CD14-positive monocyte (primary cell): ENCODE measurements at regions not wholly inside any gene's neighbourhood (a gene's known extent, or its start where the extent isn't known, plus 50 kb on each side); places are given as distances from the start of the nearest gene placed in this dataset.

Experiments
- DNase-seq, 3 donors: peaks; one replicate each; pipeline ENCODE4 v3.0.0-alpha.2; 2011 to 2022
- H2AFZ ChIP-seq: 2 replicates; pipeline ENCODE4 v1.6.0; 2012; ENCODE audit warnings: mild to moderate bottlenecking, low read depth, low read length, inconsistent platforms; ENCODE audit not compliant: insufficient read depth, poor library complexity, severe bottlenecking
- H3K27ac ChIP-seq, 2 donors: 1 replicate in 1 of 2; 2 replicates in 1 of 2; pipeline ENCODE4 v1.5.1; 2012 to 2013; ENCODE audit warnings: low read length in 2 of 2, control low read depth in 1 of 2, inconsistent platforms in 1 of 2, low read depth in 1 of 2, mild to moderate bottlenecking in 1 of 2
- H3K27me3 ChIP-seq, 2 donors: one replicate each; pipeline versions ENCODE4 v1.6.0 to v1.6.1; 2011 to 2013; ENCODE audit warnings: low read length in 2 of 2; ENCODE audit not compliant: control insufficient read depth in 2 of 2, insufficient read depth in 2 of 2
- H3K36me3 ChIP-seq, 2 donors: replicated peaks in 1 of 2; 1 replicate in 1 of 2; 2 replicates in 1 of 2; pipeline versions ENCODE4 v1.5.1 to v1.6.1; 2012 to 2013; ENCODE audit warnings: low read length in 2 of 2, control low read depth in 1 of 2, inconsistent platforms in 1 of 2, mild to moderate bottlenecking in 1 of 2; ENCODE audit not compliant: insufficient read depth in 2 of 2, control insufficient read depth in 1 of 2
- H3K4me1 ChIP-seq, 2 donors: 1 replicate in 1 of 2; 2 replicates in 1 of 2; pipeline versions ENCODE4 v1.5.1 to v1.6.1; 2012 to 2013; ENCODE audit warnings: low read length in 2 of 2, control low read depth in 1 of 2, inconsistent platforms in 1 of 2, mild to moderate bottlenecking in 1 of 2, moderate library complexity in 1 of 2; ENCODE audit not compliant: insufficient read depth in 2 of 2, control insufficient read depth in 1 of 2
- H3K4me2 ChIP-seq: replicated peaks from 2 replicates; pipeline ENCODE3; 2012; ENCODE audit warnings: low read length, moderate library complexity, mild to moderate bottlenecking; ENCODE audit not compliant: poor library complexity, severe bottlenecking; ENCODE audit errors: extremely low read depth
- H3K4me3 ChIP-seq, 3 experiments: fragments of 200-600 bp in 1 of 3; sonication (generic) in 1 of 3; replicated peaks in 1 of 3; 1 replicate in 2 of 3; 2 replicates in 1 of 3; pipeline ENCODE4 v1.5.1; 2011 to 2013; ENCODE audit warnings: low read length in 3 of 3, mild to moderate bottlenecking in 3 of 3, control low read depth in 2 of 3, low read depth in 2 of 3, inconsistent platforms in 1 of 3, moderate library complexity in 1 of 3
- H3K79me2 ChIP-seq: 2 replicates; pipeline ENCODE4 v1.6.0; 2012; ENCODE audit warnings: mild to moderate bottlenecking, control low read depth, inconsistent platforms, low read length, moderate library complexity; ENCODE audit not compliant: insufficient read depth
- H3K9ac ChIP-seq: 2 replicates; pipeline ENCODE4 v1.6.0; 2017; ENCODE audit warnings: low read length, mild to moderate bottlenecking; ENCODE audit not compliant: insufficient read depth, poor library complexity, severe bottlenecking
- H3K9me3 ChIP-seq, 2 donors: replicated peaks in 1 of 2; 1 replicate in 1 of 2; 2 replicates in 1 of 2; pipeline versions ENCODE4 v1.5.1 to v1.6.1; 2012 to 2013; ENCODE audit warnings: low read length in 2 of 2, control low read depth in 1 of 2; ENCODE audit not compliant: control insufficient read depth in 1 of 2, insufficient read depth in 1 of 2
- H4K20me1 ChIP-seq: 2 replicates; pipeline ENCODE4 v1.6.0; 2012; ENCODE audit warnings: mild to moderate bottlenecking, low read length, control low read depth, moderate library complexity; ENCODE audit not compliant: insufficient read depth
- H3K27ac Mint-ChIP-seq, 7 donors: one replicate each; pipeline ENCODE4 v1.8.0; 2020; ENCODE audit warnings: mild to moderate bottlenecking in 7 of 7, mixed read lengths in 7 of 7, moderate library complexity in 6 of 7, inconsistent platforms in 2 of 7
- H3K27me3 Mint-ChIP-seq, 3 donors: one replicate each; pipeline ENCODE4 v1.8.0; 2021 to 2022; ENCODE audit warnings: low read depth in 3 of 3, mild to moderate bottlenecking in 3 of 3, mixed read lengths in 3 of 3, moderate library complexity in 3 of 3, inconsistent platforms in 1 of 3
- H3K36me3 Mint-ChIP-seq, 2 donors: one replicate each; pipeline ENCODE4 v1.8.0; 2020; ENCODE audit warnings: mixed read lengths in 2 of 2, inconsistent platforms in 1 of 2, mild to moderate bottlenecking in 1 of 2
- H3K4me1 Mint-ChIP-seq: one replicate; pipeline ENCODE4 v1.8.0; 2020; ENCODE audit warnings: mild to moderate bottlenecking, mixed read lengths
- H3K4me3 Mint-ChIP-seq, 2 donors: one replicate each; pipeline ENCODE4 v1.8.0; 2020; ENCODE audit warnings: mild to moderate bottlenecking in 2 of 2, mixed read lengths in 2 of 2, moderate library complexity in 1 of 2
- H3K9me3 Mint-ChIP-seq, 7 donors: one replicate each; pipeline ENCODE4 v1.8.0; 2020 to 2022; ENCODE audit warnings: mixed read lengths in 7 of 7, mild to moderate bottlenecking in 6 of 7, moderate library complexity in 6 of 7, inconsistent platforms in 2 of 7
- WGBS: methylation state at CpG from one replicate; pipeline ENCODE4 v1.1.5; 2013; ENCODE audit warnings: missing lambda C conversion rate; ENCODE audit not compliant: insufficient coverage; 5-methylcytosine and 5-hydroxymethylcytosine counted together
- intact Hi-C, 2 donors: fragments of 100-400 bp; cut with micrococcal nuclease; formaldehyde crosslinking; loops; one replicate each; pipeline versions ENCODE4 v1.15.0 to v1.15.1; 2023
- TF ChIP-seq, protein P1 (sequence below): fragments of 200-600 bp; IDR thresholded peaks from one replicate; pipeline ENCODE4 v1.8.0; 2022; ENCODE audit warnings: antibody characterized with exemption, mild to moderate bottlenecking

DNA sequence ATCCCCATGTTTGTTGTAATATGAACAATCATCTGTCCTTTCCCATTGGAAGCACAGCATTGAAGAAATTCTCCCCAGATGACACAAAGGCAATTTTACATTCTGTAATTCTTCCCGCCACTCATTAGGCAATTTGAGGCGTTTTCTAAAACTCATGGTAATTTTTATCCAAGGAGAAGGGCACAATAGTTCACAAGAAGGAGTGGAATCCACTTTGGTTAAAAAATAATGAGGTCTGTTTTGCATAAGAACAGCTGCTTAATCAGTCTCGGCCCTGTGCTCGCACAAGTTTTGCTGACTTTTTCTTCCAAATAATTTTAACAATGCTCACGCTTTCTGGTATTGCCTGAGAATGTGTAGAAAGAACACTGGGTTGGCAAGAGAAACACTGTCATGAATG, 94.0 kb downstream of the CAVIN4 start:
- intact Hi-C loops = no loop called here
- Histone ChIP-seq H3K27me3 (no peaks in the 10 kb centered on the region), H3K4me2 (no peak overlapping the region), H3K4me1 (no peaks in the 10 kb centered on the region), H3K36me3 (no peaks in the 10 kb centered on the region), H3K9me3 (peaks cover 0 to 2% of the 10 kb centered on the region in 2 donors), H3K9ac (no peak overlapping the region), H2AFZ (no peak overlapping the region), H3K27ac (no peak overlapping the region), H4K20me1 (no peaks in the 10 kb centered on the region), H3K4me3 (no peak overlapping the region), H3K79me2 (no peaks in the 10 kb centered on the region)
- Mint-ChIP-seq H3K9me3 (peaks cover 0 to 2% (median 0%) of the 10 kb centered on the region in 7 donors), H3K27ac (no peak overlapping the region), H3K4me1 (peaks cover 3% of the 10 kb centered on the region), H3K27me3 (no peaks in the 10 kb centered on the region), H3K4me3 (no peak overlapping the region), H3K36me3 (no peaks in the 10 kb centered on the region)
- TF ChIP-seq, protein P1, sequence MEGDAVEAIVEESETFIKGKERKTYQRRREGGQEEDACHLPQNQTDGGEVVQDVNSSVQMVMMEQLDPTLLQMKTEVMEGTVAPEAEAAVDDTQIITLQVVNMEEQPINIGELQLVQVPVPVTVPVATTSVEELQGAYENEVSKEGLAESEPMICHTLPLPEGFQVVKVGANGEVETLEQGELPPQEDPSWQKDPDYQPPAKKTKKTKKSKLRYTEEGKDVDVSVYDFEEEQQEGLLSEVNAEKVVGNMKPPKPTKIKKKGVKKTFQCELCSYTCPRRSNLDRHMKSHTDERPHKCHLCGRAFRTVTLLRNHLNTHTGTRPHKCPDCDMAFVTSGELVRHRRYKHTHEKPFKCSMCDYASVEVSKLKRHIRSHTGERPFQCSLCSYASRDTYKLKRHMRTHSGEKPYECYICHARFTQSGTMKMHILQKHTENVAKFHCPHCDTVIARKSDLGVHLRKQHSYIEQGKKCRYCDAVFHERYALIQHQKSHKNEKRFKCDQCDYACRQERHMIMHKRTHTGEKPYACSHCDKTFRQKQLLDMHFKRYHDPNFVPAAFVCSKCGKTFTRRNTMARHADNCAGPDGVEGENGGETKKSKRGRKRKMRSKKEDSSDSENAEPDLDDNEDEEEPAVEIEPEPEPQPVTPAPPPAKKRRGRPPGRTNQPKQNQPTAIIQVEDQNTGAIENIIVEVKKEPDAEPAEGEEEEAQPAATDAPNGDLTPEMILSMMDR = no peak
- no peak for DNase-seq
- WGBS = 86% methylated on average over 2 of the region's 5 CpGs

DNA sequence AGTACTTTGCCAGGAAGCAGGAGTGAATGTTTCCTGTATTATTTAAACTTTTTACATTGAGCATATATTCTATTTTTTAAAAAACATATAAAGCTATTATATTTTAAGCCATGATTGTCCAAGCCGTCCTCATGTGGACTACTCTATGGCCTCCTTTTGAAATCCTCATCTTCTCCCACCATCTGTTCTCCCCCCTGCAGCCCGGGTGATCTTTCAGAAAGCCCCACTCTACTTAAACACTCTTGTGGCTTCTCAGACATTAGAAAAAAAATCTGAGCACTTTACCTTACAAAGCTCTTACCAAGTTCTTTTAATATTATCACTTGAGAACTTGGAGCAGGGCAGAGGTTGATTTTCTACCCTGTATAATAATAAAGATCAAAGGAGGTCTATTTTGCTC, 95.4 kb downstream of the CAVIN4 start:
- DNase-seq = no peak
- Histone ChIP-seq H3K79me2 (no peaks in the 10 kb centered on the region), H3K27me3 (no peaks in the 10 kb centered on the region), H3K4me1 (no peaks in the 10 kb centered on the region), H3K4me3 (no peak overlapping the region), H3K9ac (no peak overlapping the region), H3K27ac (no peak overlapping the region), H3K36me3 (no peaks in the 10 kb centered on the region), H4K20me1 (no peaks in the 10 kb centered on the region), H3K9me3 (no peaks in the 10 kb centered on the region), H2AFZ (no peak overlapping the region), H3K4me2 (no peak overlapping the region)
- intact Hi-C loops = no loop called here
- H3K4me1 Mint-ChIP-seq = peaks cover 3% of the 10 kb centered on the region
- peaks cover 0 to 1% (median 0%) of the 10 kb centered on the region in 7 donors for H3K9me3 Mint-ChIP-seq
- TF ChIP-seq, protein P1 = no peak
- WGBS = no CpG with 5 or more reads among the region's 2 CpGs
- no peaks in the 10 kb centered on the region for H3K27me3 Mint-ChIP-seq
- H3K27ac Mint-ChIP-seq = no peak overlapping the region
- H3K4me3 Mint-ChIP-seq = no peak overlapping the region
- no peaks in the 10 kb centered on the region for H3K36me3 Mint-ChIP-seq
